ENCODE measurements at regions not wholly inside any gene's neighbourhood (a gene's known extent, or its start where the extent isn't known, plus 50 kb on each side); places are given as distances from the start of the nearest gene placed in this dataset.
A peak's percentile ranks its signal among the peaks of the same experiment; 100 is the strongest.

GRCh38 chr11:10943968-10944367 lies 86.1 kb upstream of the ZBED5 start:
- DNase-seq: no peak

- DNase-seq: no peak
Observed at GRCh38 chr11:10942620-10943019, 84.8 kb upstream of the ZBED5 start.

GRCh38 chr11:10941871-10942270 lies 84.0 kb upstream of the ZBED5 start:
- no peak for DNase-seq

DNA sequence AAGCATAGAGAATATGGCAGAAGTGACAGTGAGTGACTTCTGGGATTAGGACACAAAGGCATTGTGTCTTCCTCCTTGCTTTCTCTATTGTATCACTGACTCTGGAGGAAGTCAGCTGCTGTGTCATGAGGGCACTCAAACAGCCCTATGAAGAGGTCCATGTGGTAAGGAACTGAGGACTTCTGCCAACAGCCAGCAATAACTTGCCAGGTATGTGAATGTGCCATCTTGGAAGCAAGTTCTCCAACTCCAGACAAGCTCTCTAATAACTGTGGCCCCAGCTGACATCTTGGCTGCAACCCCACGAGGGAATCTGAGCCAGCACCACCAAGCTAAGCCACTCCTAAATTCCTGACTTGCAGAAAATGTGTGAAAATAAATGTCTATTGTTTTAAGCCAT lies 83.6 kb upstream of the ZBED5 start:
- no peak for DNase-seq

DNA sequence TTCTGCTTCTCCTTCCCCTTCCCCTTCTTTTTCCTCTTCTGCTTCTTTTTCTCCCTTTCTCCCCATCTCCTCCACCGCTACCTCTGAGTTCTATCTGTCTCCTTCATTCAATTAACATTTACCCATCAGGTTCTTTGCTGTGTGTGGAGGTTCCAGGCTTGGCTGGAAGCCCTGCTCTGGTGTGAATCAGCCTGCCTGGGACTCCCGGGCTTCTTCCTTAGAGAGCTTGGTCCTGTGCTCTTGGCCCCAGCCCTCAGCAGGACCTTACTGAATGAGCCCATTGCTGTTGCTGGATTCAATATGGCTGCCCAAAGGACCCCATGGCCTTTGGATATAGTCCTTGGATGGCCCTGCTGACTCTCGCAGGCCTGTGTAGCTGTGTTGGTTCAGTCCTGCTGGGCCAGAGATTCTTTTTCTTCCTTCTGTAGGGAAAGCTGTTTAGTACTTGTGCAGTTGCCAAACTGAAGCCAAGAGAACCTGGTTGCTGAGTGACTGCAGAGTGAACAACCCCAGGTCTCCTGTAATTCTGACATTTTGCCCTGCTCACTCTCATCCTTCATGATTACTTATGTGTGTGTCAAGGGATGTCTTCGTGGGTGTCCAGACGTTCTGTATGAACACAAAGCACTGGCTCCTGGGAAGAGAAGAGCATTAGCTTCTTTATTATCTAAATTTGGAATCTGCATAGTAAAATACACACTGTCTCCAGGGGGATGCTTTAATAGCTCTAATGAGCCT lies 81.0 kb upstream of the ZBED5 start:
- DNase-seq: no peak

DNA sequence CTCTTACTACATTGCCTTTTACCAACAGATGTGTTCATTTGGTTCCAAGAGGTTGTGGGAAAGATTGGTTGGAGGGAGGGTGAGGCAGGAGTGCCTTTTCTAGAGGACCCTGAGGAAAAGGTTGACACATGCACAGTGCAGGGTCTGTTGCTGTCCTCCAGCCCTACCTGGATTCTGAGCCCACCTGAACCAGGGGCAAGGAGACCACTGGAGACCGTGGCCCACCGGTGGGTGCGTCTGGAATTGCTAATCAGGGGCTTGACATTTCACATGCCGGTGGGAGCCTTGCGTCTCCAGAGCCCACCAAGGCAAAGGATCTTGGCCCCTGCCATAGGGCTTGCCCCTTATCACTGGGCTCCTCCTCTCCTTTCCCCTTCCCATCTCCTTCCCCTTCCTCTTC lies 80.4 kb upstream of the ZBED5 start:
- DNase-seq: no peak

- no peak for DNase-seq
Observed at GRCh38 chr11:10937385-10937771, 79.5 kb upstream of the ZBED5 start.

GRCh38 chr11:10936626-10937384 lies 79.0 kb upstream of the ZBED5 start:
- no peak for DNase-seq

GRCh38 chr11:10935015-10935559 lies 77.2 kb upstream of the ZBED5 start:
- DNase-seq: no peak

GRCh38 chr11:10934293-10934860 lies 76.5 kb upstream of the ZBED5 start:
- no peak for DNase-seq

GRCh38 chr11:10933455-10934292 lies 75.8 kb upstream of the ZBED5 start:
- DNase-seq: peak; percentile 80 to 84

- no peak for DNase-seq
Observed at GRCh38 chr11:10932976-10933375, 75.1 kb upstream of the ZBED5 start.

GRCh38 chr11:10931761-10932670 lies 74.2 kb upstream of the ZBED5 start:
- DNase-seq: no peak

- DNase-seq: peak; percentile 34 to 65
Observed at GRCh38 chr11:10930972-10931760, 73.3 kb upstream of the ZBED5 start.

- DNase-seq: no peak
Observed at GRCh38 chr11:10930224-10930971, 72.5 kb upstream of the ZBED5 start.

DNA sequence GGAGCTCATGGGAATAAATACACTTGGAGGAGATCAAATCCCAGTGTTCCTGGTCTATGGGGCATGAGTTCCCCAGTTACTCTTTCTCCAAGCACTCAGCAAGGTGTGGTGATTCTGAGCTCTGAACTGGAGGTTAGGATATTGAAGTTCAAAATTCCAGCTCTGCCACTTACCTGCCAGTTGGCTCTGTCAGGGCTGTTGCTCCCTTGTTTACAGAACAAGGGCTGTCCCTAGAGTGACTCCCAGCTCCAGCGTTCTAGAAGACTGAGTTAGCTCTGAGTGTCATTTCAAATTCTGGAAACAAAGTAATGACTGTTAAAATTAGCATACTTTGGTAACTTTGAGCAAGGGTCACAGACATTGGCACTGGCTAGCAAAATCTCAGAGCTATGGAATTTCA lies 69.7 kb upstream of the ZBED5 start:
- DNase-seq: no peak

DNA sequence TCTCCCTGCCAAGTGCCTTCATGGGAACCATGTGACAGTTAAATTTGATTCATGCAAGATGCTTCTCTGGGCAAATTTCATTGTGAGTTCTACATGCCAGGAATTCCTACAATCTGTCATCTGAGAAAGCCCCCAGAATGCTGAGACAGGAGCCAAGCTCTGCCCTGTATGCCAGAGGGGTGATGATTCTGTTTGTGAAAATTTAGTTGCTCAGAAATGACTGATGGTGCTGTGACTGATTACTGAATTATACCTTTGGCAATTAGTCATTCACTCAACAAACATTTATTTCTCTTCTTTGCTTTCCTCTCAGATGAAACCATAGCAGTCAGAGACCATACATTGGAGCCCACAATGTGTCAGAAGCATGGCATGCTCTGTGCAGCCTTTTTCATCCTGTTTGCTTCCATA lies 69.0 kb upstream of the ZBED5 start:
- no peak for DNase-seq

DNA sequence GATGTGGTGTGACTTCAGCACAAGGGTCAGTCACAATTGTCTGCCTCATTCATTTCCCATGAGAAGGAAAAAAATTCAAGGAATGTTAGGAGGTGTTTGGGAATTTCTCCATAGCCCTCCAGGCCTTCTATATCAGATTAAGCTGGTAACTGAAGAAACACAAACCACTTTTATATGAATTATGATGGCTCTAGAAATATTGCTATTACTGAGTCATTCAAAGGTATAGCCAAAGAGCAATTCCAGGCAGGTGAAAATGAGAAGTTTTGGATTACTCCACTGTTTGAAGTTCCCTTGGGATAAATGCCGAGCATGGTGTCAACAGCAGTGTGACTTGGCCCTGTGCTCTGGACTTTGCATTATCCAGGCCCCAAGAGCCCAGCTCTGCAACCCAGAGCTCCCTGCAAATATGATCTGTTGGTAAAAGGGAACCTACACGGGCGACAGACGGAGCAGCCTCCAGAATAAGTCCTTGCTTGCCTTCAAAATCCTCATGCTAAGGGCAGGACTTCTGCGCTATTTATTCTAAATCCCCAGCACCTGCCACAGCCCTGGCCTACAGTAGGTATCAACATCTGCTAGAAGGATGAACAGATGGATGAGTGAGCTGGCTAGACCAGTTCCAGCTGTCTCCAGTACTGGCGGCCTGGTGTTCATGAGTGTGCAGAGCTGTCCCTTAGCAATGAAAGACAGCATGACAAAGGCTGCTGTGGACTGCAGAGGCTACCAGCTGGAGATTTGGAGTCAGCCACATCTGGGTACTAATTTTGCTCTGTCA lies 67.5 kb upstream of the ZBED5 start:
- DNase-seq: no peak

GRCh38 chr11:10923882-10924281 lies 66.0 kb upstream of the ZBED5 start:
- no peak for DNase-seq
